ENCODE measurements at regions not wholly inside any gene's neighbourhood (a gene's known extent, or its start where the extent isn't known, plus 50 kb on each side); places are given as distances from the start of the nearest gene placed in this dataset.

DNA sequence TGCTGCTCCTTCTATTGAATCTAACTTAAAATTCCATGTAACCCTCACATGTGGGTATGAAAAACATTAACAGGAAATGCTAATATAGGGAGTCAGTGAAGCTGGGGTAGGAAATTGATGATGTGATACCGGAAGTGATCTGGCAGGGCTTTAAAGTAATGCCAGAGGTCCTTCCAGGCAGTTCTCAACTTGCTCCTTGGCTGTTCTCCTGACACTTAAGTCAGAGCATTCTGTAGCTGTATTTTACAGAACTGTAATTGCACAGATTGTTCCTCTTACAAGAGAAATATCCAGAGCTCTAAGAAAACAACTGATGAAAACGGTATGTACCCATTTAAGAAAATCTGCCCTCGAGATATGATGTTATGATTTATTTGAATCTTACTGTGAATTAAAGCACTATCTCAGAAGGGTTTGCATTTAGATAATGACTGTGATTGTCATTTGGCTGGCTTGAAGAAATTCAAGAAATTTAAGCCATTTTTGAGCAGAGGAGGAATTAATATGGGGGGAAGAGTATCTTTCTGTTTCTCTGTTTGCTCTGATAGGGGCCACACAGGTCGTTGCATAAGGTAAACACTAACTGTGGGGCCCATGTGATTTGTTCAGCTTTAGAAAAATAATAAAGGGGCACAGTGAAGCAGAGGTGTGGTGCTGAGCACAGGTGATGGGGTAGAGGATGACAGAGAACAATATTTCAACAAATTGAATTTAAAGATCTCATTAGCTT is 88.4 kb downstream of the BBS10 start:
- intact Hi-C loops (cut with micrococcal nuclease), result loop anchor here (10.0 kb wide), 1 partner anchor 325 kb away; no protein-coding TSS in a partner anchor

DNA sequence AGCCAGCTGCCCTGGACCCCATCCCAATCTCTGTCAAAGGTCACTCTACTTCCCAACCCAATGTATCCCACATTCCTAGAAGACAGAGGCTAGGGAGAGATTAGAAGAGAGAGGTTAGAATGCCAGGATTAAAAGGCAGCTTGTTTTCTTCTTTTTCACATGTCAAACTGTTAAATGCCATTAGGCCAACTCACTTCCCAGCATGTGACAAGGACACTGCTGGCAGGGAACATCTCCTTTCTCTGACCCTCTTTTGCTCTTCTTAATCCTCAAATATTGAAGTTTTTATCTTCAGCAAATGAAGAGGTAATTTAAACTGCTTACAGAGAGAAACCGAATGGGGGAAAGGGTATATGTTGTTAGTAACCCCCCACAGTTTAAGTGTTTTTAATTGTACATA is 89.1 kb downstream of the BBS10 start:
- intact Hi-C loops (cut with micrococcal nuclease), result no loop called here

DNA sequence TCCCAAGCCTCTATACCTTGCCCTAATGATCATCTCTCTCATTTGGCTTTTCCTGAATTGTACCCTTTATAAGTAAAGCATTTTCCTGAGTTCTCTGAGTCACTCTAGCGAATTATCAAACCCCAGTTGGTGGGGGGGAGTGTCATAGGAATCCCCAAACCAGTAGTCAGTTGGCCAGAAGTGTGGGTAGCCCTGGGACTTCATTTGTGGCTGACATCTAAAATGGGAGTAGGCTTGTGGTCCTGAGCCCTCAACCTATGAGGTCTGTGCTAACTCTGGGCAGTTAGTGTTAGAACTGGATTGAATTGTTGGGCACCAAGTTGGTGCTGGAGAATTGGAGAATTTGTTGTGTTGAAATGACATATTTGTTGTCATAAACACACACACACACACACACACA is 91.3 kb downstream of the BBS10 start:
- intact Hi-C loops (cut with micrococcal nuclease), result no loop called here

DNA sequence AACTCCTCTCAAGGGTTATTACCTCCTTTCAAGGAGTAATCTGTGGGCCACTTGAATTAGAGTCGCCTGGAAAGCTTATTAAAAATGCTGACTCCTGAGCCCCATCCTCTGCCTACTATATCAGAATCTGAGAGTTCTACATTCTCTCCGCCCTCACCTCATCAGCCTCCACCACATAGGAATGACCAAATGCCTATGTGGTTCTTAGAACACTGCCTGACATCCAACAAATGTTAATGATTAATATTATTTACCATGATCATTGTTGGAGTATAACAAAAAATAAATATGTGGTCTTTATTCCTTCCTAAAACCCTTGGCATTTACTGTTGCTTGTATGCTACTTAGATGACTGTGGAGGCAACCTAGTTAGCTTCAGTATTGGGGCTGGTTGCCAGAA is 91.9 kb downstream of the BBS10 start:
- intact Hi-C loops (cut with micrococcal nuclease), result no loop called here

DNA sequence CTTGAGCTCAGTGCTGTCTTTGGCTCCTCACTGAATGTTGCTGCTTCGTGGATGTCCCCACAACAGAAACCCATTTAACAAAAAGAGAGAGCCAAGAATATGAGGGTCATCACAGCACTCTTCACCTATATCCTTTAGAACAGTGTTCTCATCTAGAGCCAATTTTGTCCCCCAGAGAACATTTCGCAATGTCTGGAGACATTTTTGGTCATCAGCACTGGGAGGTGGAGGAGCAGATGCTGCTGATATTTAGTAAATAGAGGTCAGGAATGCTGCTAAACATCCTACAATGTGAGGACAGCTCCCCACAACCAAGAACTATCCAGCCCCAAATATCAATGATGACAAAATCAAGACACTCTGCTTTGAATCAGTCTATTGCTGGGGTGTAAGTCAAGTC is 92.5 kb downstream of the BBS10 start:
- intact Hi-C loops (cut with micrococcal nuclease), result no loop called here

DNA sequence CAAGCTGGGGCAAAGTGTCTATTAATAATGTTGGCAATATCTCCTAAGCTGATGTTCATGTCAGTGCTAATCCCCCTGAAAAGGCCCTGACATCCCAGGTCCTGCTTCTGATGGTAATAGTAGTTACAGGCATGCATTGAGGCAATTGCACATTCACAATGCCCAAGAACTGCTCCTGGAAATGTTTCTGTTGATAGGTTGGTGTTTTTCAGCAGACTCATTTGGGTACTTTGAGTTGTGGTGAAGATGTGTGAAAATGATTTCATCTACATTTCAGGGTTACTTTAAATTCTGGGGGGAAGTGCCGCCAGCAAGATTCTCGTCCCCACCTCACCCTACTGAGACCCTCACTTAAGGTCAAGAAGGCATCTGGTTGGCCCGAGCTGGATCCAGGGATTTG is 92.9 kb downstream of the BBS10 start:
- intact Hi-C loops (cut with micrococcal nuclease), result no loop called here

DNA sequence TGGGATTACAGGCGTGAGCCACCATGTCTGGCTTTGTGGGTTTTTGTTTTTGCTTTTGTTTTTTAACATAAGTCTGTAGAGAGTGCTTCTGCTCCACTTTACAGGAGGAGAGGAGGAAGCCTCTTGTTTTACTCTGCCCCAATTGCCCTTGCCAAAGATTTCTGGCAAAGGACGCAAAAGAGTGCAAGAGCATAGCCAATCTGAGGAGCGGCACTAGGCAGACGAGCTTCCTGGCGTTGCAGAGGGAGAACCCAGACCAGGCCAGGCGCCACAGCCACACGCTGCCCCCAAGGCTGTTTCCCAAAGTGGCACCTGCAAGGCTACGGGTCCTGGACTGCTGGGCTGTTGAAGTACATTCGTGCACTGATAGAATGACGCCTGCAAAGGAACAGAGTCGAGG is 96.2 kb downstream of the BBS10 start:
- intact Hi-C loops (cut with micrococcal nuclease), result no loop called here

DNA sequence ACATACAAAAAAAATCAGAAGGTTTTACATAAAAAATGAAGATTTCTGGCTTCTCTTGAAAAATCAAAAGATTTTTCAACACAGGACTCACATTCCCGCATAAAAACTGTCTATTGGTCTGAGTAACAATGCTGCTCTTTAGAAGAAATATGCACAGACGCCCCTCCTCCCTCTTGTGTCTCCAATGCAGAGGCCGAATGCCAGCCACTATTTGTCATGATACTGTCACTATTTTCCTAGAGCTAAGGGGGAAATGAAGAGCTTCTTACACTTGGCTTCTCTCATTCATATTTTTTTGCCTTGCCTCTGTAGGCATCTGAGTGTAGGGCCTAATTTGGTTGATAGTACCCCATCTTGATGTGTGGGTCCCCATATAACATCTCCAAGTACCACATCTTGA is 98.0 kb downstream of the BBS10 start:
- intact Hi-C loops (cut with micrococcal nuclease), result no loop called here

DNA sequence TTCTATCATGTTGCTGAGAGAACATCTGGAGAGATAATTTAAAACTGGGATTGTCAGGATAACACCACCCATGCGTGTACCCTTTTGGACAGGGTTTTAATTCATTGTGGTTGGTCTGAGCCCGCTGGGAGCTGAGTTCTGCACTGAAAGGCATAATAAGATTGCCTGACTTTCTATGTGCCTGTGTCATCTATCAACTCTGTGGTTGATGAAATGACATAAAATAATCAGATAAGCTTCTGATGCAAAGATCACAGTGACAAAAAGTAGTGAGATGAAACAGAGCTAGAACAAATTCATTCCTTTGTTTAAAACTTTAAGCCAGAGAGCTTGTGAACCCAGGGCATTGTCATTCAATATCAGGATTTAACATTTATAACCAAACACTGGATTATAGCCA is 98.7 kb downstream of the BBS10 start:
- intact Hi-C loops (cut with micrococcal nuclease), result no loop called here

DNA sequence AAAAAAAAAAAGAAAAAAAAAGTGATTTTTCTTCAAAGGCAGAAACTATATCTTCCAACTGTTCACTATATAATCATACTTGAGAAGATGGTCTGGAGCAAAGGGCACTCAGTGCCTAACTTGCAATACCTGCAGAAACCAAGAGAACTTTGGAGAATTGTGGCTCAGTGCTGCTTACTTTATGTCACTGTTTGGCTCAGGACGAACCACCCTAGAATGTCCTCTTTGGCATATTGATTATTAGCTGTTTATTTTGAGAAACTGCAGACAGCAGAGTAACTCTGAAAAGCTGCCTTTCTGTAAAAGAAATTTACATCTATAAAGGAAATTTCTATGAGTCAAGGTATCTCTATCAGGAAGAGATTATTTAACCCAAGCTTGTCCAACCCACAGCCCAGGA is 100.2 kb downstream of the BBS10 start:
- intact Hi-C loops (cut with micrococcal nuclease), result no loop called here

DNA sequence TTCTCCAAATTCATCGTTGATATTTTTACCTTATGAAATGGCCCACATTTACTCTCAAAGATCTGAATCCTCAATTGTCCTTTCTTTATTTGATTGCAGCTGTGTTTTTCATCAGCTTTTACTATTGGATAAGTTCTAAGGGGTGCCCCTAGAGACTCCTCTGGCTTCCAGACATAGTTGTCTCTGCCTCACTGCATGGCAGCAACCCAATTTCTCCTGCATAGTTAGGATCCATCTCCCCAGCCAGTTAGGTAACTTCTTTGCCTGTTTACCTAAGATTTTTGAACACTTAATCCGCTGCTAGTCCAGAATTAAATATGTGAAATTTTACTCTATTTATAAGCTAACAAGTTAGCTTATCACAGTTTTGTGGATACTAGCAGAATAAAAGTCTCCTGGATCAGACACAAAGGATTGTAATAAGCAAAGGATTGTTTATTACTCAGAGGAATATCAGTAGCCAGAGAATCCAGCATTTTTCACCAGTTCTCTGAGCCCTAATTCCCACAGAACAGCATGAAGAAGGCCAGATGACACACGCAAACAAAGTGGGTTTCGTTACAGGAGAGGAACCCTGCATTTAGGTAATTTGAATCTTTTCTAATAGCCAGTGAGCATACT is 101.1 kb downstream of the BBS10 start:
- intact Hi-C loops (cut with micrococcal nuclease), result no loop called here

DNA sequence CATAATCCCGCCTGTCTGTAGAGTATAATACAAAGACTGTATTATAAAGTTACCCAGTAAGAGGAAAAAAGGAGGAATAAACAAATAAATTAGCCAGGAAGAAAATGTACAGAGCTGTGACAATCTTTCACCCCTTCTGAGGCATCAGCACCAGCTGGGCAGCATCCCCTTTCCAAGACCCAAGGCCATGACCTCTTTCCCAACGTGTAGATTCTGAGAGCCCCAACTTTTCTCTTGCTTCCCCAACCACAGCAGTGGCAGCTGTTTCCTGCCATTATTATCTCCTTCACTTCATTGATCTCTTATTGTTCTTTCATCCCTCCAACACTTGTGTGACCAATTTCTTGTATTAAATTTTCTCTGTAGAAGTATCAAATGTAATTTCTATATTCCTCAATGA is 101.6 kb downstream of the BBS10 start:
- intact Hi-C loops (cut with micrococcal nuclease), result no loop called here

DNA sequence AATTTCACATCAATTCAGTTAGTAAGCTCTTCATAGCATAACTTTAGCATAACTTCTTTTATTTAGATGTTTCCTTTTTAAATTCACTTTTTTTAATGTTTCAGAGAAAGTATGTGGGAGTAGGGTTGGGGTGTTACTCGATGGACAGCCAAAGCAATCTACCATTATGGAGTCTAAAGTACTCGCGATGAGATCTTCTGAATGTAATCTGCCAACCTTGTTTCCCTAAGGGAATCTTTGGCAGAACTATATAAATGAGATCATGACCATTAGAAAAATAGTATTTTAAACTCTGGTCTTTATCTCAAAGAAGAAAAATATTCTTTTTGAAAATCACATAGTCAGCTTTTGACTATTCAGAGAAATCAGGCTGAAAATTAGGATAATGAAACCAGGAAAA is 103.9 kb downstream of the BBS10 start:
- intact Hi-C loops (cut with micrococcal nuclease), result no loop called here

DNA sequence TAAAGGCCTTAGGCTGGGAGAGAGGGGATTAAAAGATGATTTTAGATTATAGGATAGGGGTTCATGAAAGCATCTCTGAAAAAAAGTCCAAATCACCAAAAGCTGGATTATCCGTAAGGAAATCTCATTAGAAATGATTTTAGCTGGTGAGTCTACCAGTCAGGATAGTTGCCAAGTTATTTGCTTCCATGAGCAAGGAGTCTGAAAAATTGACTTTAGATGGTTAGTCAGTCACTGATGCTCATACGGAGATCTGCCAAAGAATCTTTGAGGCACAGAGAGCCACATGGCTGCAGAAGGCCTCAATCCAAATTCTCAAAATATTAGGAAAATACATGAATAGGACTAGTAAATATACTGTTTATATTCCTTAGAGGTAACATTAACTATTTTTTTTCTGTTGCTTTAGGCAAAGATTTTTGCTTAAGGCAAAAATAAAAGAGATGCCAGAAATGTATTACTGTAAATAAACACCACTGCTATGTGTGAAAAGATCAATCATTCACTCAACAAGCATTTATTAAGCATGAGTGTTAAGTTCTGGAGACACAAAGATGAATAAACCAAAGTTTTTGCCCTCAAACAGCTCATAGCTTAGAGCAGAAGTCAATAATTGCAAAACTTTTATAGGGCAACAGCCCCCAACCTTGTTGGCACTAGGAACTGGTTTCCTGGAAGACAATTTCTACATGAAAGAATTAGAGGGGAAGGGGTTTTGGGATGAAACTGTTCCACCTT is 105.2 kb downstream of the BBS10 start:
- intact Hi-C loops (cut with micrococcal nuclease), result no loop called here

DNA sequence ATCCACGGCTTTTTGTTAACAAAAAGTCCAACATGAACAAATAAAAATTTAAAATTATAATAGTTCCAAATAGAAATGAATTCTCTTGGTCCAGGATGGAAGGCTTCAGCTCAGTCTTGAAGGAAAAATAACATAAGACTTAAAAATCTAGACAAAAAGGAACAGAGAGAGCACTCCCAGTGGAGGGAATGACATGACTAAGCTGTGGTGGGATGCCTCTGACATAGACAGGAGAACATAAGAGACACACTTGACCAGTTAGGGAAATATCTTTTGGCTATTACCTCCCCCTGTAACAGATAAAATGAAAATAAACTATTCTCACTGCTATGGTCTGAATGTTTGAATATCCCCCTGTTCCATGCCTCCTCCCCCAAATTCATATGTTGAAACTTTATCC is 106.8 kb downstream of the BBS10 start:
- intact Hi-C loops (cut with micrococcal nuclease), result no loop called here

DNA sequence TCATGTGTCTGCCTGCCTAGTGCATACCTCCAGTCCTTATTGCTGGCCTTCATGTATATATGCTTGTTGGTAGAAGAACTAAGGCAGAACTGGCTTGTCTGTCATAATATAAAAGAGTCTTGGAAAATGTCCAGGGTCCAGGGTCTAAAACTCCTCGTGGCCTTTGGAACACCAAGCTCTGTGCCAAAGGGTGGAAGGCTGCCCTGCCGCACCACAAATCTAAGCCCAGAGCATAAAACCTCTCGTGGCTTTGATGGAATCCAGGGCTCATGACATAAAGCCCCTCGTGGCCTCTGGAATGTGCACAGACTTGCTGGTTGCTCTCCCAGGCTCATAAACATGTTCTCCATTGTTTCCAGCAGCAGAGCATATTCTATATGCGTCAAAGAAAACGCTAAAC is 107.9 kb downstream of the BBS10 start:
- intact Hi-C loops (cut with micrococcal nuclease), result no loop called here

DNA sequence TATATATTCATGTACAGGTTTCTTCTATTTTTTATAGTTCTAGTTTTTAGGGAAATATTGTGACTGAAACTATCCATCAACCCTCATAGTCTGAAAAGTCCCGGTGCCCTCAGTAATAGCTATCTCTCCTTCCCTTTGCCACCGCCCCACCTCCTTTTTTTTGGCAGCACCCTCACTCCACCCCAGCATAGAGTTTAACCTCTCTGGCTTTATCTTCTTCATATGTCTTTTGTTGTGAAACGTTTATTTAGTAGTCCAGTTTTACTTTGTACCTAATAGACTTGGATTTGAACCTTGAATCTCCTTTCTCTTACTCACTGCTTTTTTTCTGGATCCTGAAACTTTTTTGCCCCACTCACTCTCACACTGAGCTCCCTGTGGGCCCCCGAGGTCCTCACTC is 109.5 kb downstream of the BBS10 start:
- intact Hi-C loops (cut with micrococcal nuclease), result no loop called here

DNA sequence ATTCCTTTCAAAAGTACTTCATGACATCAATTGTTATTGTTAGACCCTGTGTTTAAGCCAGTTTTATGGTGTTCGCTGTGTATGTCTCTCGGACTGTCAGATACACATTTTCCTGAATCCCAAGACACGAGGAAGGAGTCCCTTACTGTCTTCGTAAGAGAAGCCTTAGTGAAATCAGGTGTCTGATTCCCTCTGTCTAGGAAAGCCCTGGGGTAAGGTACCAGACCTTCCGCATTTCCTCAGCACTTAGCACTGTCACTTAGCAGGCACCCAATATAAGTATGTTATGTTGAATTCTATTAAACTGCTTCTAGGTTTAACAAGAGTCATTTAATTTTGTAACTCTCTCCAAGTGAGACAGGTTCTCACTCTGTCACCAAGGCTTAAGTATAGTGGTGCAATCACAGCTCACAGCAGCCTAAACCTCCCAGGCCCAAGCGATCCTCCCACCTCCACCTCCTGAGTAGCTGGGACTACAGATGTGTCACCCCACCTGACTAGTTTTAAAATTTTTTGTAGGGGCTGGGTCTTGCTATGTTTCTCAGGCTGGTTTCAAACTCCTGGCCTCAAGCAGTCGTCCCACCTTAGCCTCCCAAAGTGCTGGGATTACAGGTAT is 111.0 kb downstream of the BBS10 start:
- intact Hi-C loops (cut with micrococcal nuclease), result no loop called here

DNA sequence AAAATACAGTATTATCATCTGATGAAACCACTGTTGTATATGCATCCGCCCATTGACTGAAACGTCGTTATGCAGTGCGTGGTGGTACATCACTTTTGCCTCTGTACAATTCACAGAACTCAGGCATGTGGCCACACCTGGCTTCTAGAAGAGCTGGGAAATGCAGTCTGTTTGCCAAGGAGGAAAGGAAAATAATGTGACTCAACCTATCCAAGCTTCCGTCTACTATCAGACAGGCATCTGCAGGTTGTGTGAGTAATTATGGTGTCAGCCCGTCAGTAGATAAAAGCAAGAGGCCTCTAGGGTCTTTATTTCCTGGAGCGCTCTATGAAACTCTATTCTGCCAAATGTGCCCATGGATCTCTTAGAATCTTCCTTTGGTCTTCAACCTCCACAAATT is 111.6 kb downstream of the BBS10 start:
- intact Hi-C loops (cut with micrococcal nuclease), result no loop called here

DNA sequence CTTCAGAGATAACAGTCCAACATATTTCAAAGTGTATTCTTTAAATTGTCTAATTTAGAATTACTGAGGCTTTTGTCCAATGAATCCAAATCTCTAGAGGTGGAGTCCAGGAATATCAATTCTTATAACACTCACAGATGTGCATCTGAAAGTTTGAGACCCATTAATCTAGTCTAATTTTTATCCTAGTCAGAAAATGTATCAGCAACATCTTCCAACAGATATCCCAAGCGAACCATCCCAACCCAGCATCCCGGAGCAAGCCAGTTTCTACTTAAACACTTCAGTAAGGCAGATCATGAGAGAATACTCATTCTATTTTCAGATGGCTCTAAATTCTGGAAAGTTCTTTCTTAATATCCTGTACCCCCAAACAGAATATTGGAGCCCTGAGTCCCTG is 113.5 kb downstream of the BBS10 start:
- intact Hi-C loops (cut with micrococcal nuclease), result no loop called here

DNA sequence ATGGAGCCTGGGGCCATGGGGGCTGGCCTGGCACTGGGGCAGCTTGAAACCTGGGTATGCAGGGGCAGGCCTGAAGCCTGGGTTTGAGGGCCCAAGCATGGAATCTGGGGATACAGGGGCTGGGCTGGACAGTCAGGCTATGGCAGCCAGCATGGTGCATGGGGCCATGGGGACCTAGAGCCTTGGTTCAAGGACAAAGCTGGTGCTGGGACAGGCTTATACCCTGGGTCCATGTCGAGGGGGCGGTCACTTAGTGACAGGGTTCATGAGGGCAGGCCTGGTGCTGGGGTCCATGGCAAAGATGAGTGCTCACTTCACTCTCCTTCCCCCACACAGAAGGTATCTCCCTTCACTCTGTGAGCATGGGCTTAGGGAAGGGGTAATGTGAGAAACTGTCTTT is 116.2 kb downstream of the BBS10 start:
- intact Hi-C loops (cut with micrococcal nuclease), result no loop called here

DNA sequence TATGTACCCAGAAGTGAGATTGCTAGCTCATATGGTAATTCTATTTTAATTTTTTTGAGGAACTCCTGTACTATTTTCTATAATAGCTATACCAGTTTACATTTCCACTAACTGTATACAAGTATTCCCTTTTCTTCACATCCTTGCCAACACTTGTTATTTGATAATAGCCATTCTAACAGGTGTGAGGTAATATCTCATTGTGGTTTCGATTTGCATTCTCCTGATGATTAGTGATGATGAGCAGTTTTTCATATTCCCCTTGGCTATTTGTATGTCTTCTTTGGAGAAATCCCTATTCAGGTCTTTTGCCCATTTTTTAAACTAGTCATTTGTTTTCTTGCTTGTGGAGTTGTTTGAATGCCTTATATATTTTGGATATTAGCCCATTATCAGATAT is 121.3 kb downstream of the BBS10 start:
- intact Hi-C loops (cut with micrococcal nuclease), result no loop called here
